Ovary (tissue), 3 donors: ENCODE measurements at regions not wholly inside any gene's neighbourhood (a gene's known extent, or its start where the extent isn't known, plus 50 kb on each side); places are given as distances from the start of the nearest gene placed in this dataset.

Experiments
- EP300 ChIP-seq: sonication (generic); formaldehyde crosslinking; IDR thresholded peaks from one replicate; pipeline ENCODE4 v1.6.1; 2017; ENCODE audit warnings: antibody characterized with exemption
- POLR2A ChIP-seq: fragments of 450-650 bp; IDR thresholded peaks from one replicate; pipeline ENCODE4 v1.6.1; 2017; ENCODE audit warnings: antibody characterized with exemption, mild to moderate bottlenecking, moderate library complexity
- TF ChIP-seq, protein P1 (sequence below), 3 donors: fragments of 450-650 bp in 2 of 3; fragments of 200-600 bp in 1 of 3; IDR thresholded peaks; one replicate each; pipeline versions ENCODE4 v1.5.1 to v1.8.0; 2016 to 2022; ENCODE audit warnings: antibody characterized with exemption in 3 of 3, mild to moderate bottlenecking in 1 of 3
- donor health status: DM: no; HTN: no; CAD: no.

GRCh38 chr1:195577748-195578147, 1030.5 kb downstream of the KCNT2 start:
- TF ChIP-seq, protein P1, sequence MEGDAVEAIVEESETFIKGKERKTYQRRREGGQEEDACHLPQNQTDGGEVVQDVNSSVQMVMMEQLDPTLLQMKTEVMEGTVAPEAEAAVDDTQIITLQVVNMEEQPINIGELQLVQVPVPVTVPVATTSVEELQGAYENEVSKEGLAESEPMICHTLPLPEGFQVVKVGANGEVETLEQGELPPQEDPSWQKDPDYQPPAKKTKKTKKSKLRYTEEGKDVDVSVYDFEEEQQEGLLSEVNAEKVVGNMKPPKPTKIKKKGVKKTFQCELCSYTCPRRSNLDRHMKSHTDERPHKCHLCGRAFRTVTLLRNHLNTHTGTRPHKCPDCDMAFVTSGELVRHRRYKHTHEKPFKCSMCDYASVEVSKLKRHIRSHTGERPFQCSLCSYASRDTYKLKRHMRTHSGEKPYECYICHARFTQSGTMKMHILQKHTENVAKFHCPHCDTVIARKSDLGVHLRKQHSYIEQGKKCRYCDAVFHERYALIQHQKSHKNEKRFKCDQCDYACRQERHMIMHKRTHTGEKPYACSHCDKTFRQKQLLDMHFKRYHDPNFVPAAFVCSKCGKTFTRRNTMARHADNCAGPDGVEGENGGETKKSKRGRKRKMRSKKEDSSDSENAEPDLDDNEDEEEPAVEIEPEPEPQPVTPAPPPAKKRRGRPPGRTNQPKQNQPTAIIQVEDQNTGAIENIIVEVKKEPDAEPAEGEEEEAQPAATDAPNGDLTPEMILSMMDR (IDR thresholded peaks at IDR 0.05), result no peak
- TF ChIP-seq EP300 (no peak), POLR2A (no peak)
